ENCODE measurements at regions not wholly inside any gene's neighbourhood (a gene's known extent, or its start where the extent isn't known, plus 50 kb on each side); places are given as distances from the start of the nearest gene placed in this dataset.

GRCh38 chr14:30271811-30272323 is 287.1 kb upstream of the G2E3 start:
- peak in 2 of 5 donors; percentile 4 to 23 for DNase-seq
- H3K27me3 ChIP-seq (ENCODE audit: control insufficient read depth, insufficient read depth, low read length): no peaks in the 10 kb centered on the region
- intact Hi-C loops (cut with DNase I): no loop called here

GRCh38 chr14:30272848-30273832 is 285.8 kb upstream of the G2E3 start:
- no peak for DNase-seq
- no peaks in the 10 kb centered on the region for H3K9me3 ChIP-seq (ENCODE audit: control insufficient read depth in 2 of 3, insufficient read depth in 1 of 3, low read length in 3 of 3)
- intact Hi-C loops (cut with DNase I): no loop called here
- no peak overlapping the region for H3K27ac ChIP-seq (ENCODE audit: low read depth in 2 of 2, low read length in 2 of 2)
- no peak for TF ChIP-seq CTCF (IDR thresholded peaks at IDR 0.05; ENCODE audit: borderline replicate concordance, extremely low read depth, insufficient read depth)
- no peaks in the 10 kb centered on the region for H3K27me3 ChIP-seq (ENCODE audit: control insufficient read depth, insufficient read depth, low read length)
- H3K4me1 ChIP-seq (ENCODE audit: control insufficient read depth in 2 of 3, insufficient read depth in 2 of 3, low read depth in 1 of 3, low read length in 3 of 3): no peaks in the 10 kb centered on the region
- no peak overlapping the region for H3K9ac ChIP-seq (ENCODE audit: low read length in 3 of 3)
- H3K36me3 ChIP-seq (ENCODE audit: control insufficient read depth in 2 of 3, insufficient read depth in 3 of 3, low read length in 3 of 3): no peaks in the 10 kb centered on the region
- no peak overlapping the region for H3K4me3 ChIP-seq (ENCODE audit: low read length in 3 of 3)
- FAIRE-seq: no peak

More at GRCh38 chr14:30271811-30272323, 287.1 kb upstream of the G2E3 start:
- Histone ChIP-seq H3K9ac (ENCODE audit: low read length in 3 of 3) (no peak overlapping the region), H3K4me1 (ENCODE audit: control insufficient read depth in 2 of 3, insufficient read depth in 2 of 3, low read depth in 1 of 3, low read length in 3 of 3) (no peaks in the 10 kb centered on the region), H3K36me3 (ENCODE audit: control insufficient read depth in 2 of 3, insufficient read depth in 3 of 3, low read length in 3 of 3) (no peaks in the 10 kb centered on the region), H3K9me3 (ENCODE audit: control insufficient read depth in 2 of 3, insufficient read depth in 1 of 3, low read length in 3 of 3) (no peaks in the 10 kb centered on the region), H3K4me3 (ENCODE audit: low read length in 3 of 3) (no peak overlapping the region), H3K27ac (ENCODE audit: low read depth in 2 of 2, low read length in 2 of 2) (no peak overlapping the region)
- FAIRE-seq: no peak
- TF ChIP-seq CTCF (IDR thresholded peaks at IDR 0.05; ENCODE audit: borderline replicate concordance, extremely low read depth, insufficient read depth): no peak

- no peak overlapping the region for H3K9ac ChIP-seq (ENCODE audit: low read length in 3 of 3)
- no peak for FAIRE-seq
- TF ChIP-seq CTCF (IDR thresholded peaks at IDR 0.05; ENCODE audit: borderline replicate concordance, extremely low read depth, insufficient read depth): no peak
- no peak overlapping the region for H3K4me3 ChIP-seq (ENCODE audit: low read length in 3 of 3)
- H3K9me3 ChIP-seq (ENCODE audit: control insufficient read depth in 2 of 3, insufficient read depth in 1 of 3, low read length in 3 of 3): no peaks in the 10 kb centered on the region
- DNase-seq: no peak
- H3K4me1 ChIP-seq (ENCODE audit: control insufficient read depth in 2 of 3, insufficient read depth in 2 of 3, low read depth in 1 of 3, low read length in 3 of 3): no peaks in the 10 kb centered on the region
- no peaks in the 10 kb centered on the region for H3K36me3 ChIP-seq (ENCODE audit: control insufficient read depth in 2 of 3, insufficient read depth in 3 of 3, low read length in 3 of 3)
- no peak overlapping the region for H3K27ac ChIP-seq (ENCODE audit: low read depth in 2 of 2, low read length in 2 of 2)
- intact Hi-C loops (cut with DNase I): no loop called here
- H3K27me3 ChIP-seq (ENCODE audit: control insufficient read depth, insufficient read depth, low read length): no peaks in the 10 kb centered on the region
These were observed 283.4 kb upstream of the G2E3 start for GRCh38 chr14:30275604-30276003.
